AG09319 (cell line): ENCODE measurements at regions not wholly inside any gene's neighbourhood (a gene's known extent, or its start where the extent isn't known, plus 50 kb on each side); places are given as distances from the start of the nearest gene placed in this dataset.
"Not testable (repeated sequence)": the region's sequence is repeated elsewhere in the genome, so short reads cannot be mapped to it uniquely, and the experiment has no call there.

Experiments
- DNase-seq: peaks from one replicate; pipeline ENCODE4 v3.0.0-alpha.2; 2010; ENCODE audit warnings: low read depth; ENCODE audit errors: extremely low read depth
- CTCF ChIP-seq: IDR thresholded peaks from 2 replicates; pipeline ENCODE4 v1.5.1; 2011; ENCODE audit warnings: low read depth, mild to moderate bottlenecking, inconsistent platforms, low read length, moderate library complexity

GRCh38 chr3:22798461-22798860, 404.7 kb upstream of the UBE2E2 start:
- TF ChIP-seq CTCF = no peak
- DNase-seq = no peak

- no peak for TF ChIP-seq CTCF
- no peak for DNase-seq
Measured at GRCh38 chr3:22819209-22819608, 383.9 kb upstream of the UBE2E2 start.

DNA sequence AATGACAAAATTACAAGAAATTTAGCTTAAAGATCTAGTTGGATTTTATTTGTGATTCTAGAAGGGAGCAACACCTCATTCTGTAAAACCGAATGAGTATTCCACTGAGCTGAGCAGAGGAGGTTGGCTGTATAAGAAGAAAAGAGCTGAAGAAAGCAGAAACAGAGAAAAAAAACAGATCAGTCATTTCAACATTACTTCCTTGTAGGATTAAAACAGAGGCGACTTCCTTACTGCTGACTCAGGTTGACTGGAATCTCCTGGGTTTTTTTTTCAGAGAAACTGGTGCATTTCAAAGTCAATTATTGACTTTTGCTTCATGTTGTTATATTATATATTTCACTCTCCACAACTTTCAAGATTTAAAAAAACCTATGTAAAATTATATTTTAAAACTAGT, 368.1 kb upstream of the UBE2E2 start:
- DNase-seq = no peak
- no peak for TF ChIP-seq CTCF

DNA sequence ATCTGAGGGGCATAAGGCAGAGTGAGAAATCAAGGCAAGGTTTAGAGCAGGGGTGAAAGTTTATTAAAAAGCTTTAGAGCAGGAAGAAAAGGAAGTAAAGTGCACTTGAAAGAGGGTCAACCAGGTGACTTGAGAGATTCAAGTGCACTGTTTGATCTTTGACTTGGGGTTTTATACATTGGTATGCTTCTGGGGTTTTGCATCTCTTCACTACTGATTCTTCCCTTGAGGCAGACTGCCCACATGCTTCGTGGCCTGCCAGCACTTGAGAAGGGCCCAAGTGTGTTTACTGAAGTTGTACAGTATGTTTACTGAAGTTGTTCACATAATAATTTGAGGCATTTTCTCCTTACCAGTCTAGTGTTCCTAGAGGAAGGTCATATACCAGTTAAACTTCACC, 367.0 kb upstream of the UBE2E2 start:
- TF ChIP-seq CTCF = no peak

DNA sequence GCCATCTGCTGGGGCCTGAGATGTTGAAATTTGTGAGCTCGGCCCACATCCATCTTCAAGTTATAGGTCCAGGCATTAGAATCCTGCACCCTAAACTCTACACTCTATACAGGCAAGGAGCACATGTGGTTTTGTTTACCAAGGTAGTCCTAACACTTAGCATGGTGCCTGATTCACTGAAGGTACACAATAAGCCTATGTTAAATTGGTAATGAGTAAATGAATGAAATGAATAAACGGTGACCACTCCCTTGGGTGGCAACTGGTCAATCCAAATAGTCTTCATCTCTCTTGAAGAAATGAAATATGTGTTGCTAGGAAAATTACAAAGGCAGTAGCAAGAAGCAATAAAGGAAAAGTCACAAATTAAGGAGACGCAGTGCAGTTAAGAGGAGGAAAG, 359.3 kb upstream of the UBE2E2 start:
- TF ChIP-seq CTCF = no peak
- no peak for DNase-seq

More for the DNA sequence above, 367.0 kb upstream of the UBE2E2 start:
- no peak for DNase-seq

GRCh38 chr3:22846566-22846965, 356.6 kb upstream of the UBE2E2 start:
- TF ChIP-seq CTCF = no peak
- DNase-seq = no peak

GRCh38 chr3:22849583-22849982, 353.5 kb upstream of the UBE2E2 start:
- DNase-seq = not testable (repeated sequence)

DNA sequence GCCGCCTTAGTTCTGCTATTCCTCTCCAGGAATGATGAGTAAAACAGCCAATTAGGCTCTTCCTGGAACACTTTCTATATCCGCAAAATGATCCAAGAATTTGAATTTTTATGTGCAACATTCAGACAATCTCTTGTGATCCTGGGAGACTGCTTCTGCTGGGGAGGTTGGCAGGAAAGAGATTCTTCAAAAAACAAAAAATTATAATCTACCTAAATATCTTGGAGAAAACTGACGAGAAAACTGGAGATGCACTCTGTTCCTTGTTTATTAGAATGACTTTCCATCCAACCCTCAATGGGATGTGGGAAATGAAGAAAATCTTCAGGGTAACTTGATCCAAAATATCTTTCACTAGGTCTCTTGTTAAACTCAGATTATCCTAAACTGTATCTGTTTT, 346.3 kb upstream of the UBE2E2 start:
- TF ChIP-seq CTCF = no peak
- DNase-seq = no peak
